GM12872 (cell line): ENCODE measurements at regions not wholly inside any gene's neighbourhood (a gene's known extent, or its start where the extent isn't known, plus 50 kb on each side); places are given as distances from the start of the nearest gene placed in this dataset.

Source experiments
- CTCF ChIP-seq: IDR thresholded peaks from 3 replicates; pipeline ENCODE4 v1.5.1; 2011; ENCODE audit warnings: low read depth, mild to moderate bottlenecking, low read length, moderate library complexity; ENCODE audit not compliant: insufficient read depth

GRCh38 chr14:22221508-22221907 is 367.5 kb downstream of the DAD1 start:
- TF ChIP-seq CTCF, result peak; percentile 49; the same call in 2 of the 3 replicates

GRCh38 chr14:22220427-22220826 is 368.6 kb downstream of the DAD1 start:
- no peak for TF ChIP-seq CTCF

GRCh38 chr14:22218728-22219127 is 370.3 kb downstream of the DAD1 start:
- no peak for TF ChIP-seq CTCF

- no peak for TF ChIP-seq CTCF
These were observed 375.9 kb downstream of the DAD1 start for GRCh38 chr14:22213120-22213519.

GRCh38 chr14:22210906-22211305 is 378.1 kb downstream of the DAD1 start:
- TF ChIP-seq CTCF, result no peak

- no peak for TF ChIP-seq CTCF
These were observed 379.0 kb downstream of the DAD1 start for GRCh38 chr14:22210026-22210425.

GRCh38 chr14:22203036-22203435 is 386.0 kb downstream of the DAD1 start:
- no peak for TF ChIP-seq CTCF

GRCh38 chr14:22202313-22202712 is 386.7 kb downstream of the DAD1 start:
- no peak for TF ChIP-seq CTCF
